ENCODE measurements at regions not wholly inside any gene's neighbourhood (a gene's known extent, or its start where the extent isn't known, plus 50 kb on each side); places are given as distances from the start of the nearest gene placed in this dataset.

GRCh38 chr22:46071451-46072109 is 78.7 kb upstream of the PPARA start:
- TF ChIP-seq CTCF (IDR thresholded peaks at IDR 0.05) (no peak), EZH2 (IDR thresholded peaks at IDR 0.05) (no peak)
